ENCODE measurements at regions not wholly inside any gene's neighbourhood (a gene's known extent, or its start where the extent isn't known, plus 50 kb on each side); places are given as distances from the start of the nearest gene placed in this dataset.

GRCh38 chr2:45275242-45275805 is 266.1 kb upstream of the SIX2 start:
- no peak for DNase-seq (ENCODE audit: low spot score)

DNA sequence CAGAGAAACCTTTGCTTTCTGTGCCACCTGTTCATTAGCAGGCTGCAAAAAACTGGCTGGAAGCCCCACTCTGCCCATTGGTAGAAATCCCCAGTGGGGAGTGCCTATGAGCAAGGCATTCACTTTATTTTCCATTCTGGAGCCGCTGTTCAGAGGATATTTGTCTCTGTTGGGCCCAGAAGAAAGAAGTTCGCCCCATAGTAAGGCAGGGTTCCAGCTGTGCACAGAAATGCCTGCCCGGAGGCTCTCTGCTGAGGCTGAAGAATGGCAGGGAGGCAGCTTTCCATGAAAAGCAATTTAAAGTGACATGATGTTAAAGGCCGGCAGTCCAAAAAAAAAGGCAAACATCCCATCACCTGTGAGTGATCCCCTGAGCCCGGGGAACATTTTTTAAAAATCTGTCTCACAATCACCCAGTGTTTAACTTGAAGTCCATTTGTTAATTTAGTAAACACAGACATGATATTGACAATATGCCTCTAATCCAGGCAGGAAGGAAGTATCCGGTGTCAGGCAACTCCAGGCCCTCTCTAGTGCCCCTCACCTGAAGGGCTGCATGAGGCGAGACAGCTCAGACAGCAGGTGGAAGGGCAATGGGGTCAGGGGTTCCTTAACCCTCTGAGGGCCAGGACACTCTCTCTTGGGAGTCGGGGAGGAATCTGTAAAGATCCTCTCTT is 265.1 kb upstream of the SIX2 start:
- DNase-seq (ENCODE audit: low spot score) = no peak

DNA sequence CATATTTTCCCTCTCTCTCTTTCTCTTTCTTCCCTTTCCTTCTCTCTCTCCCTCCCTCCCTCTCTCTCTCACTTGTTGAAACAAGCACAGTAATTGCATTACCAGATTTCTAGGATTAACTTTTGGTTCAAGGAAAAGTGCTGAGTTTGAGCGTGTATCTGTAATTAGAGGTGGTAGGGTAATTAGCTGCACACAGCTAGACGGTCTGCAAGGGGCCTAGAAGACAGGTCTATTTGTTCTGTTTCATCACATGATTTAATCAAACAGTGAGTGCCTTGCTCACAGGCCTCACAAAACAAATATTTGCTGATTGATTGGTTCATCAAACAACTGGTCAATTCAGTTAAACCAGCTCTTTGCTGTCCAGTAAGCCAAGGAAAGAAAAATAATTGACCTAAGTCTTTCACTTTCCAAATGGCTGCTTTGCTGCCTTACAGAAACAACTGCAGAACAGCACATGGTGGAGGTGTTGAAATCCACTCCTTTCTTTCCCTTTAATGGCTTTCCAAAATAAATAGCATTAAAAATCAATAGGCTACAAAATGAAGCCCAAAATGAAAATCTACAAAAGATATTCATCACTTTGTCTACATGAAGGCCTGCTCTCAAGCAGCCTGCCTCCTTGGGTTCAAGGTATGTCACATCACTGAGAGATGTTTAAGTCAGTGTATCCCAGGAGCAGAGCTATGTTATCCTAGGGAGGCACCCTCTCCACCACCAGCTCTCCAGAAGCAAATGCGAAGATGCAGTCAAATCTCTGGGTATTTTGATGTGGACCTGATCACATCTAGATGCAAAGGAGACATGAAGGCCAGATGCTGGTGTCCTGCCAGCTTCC is 264.4 kb upstream of the SIX2 start:
- no peak for DNase-seq (ENCODE audit: low spot score)

DNA sequence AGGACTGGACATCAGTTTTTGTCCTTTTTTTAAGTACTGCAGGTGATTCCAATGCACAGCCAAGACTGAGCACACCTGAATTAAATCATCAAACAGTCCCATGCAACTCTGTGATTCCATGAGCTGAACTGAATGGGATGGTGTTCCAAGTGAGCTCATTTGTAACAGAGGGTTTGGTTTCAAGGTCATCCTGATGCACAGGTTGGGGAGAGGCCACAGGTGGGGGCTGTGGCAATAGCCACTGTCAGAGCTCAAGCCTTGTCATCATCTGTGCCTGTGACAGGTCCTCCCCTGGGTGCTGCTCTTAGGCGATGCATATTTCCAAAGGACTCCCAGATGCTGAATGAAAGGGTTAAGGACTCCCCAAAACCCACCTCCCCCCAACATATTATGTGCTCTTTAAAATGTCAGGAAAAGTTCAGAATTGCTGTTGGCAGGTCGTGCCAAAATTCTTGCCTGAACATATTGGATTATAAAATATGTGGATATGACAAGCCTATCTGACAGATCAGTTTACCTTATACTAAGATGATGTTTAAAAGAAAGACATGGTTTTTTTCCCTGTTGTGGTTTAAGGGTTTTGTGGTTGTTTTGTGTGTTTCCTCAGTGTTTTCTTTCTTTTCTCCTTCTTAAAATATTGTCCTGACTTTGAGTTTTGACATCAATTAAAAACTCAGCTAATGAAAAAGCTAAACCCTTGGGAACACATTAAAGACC is 263.5 kb upstream of the SIX2 start:
- no peak for DNase-seq (ENCODE audit: low spot score)

- DNase-seq (ENCODE audit: low spot score) = no peak
These were observed 260.0 kb upstream of the SIX2 start for GRCh38 chr2:45269149-45269793.

DNA sequence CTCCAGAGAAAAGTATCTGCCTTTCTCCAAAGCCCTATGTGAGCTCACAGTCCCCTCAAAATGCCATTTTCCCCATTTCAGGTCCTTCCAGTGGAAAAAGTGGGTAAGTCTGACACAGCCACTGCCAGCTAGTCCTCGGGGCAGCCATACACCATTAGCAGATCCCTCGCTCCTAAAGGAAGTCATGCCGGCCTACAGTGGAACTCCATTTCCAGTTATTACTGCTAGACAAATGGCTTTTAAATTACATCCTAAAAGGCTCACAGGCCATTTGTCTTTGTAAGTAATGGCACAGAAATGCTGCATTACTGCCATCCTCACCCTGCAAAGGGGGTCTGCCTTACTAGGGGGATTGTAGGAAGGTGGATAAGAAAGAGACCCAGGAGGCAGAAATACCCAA is 259.4 kb upstream of the SIX2 start:
- DNase-seq (ENCODE audit: low spot score) = no peak

- DNase-seq (ENCODE audit: low spot score) = no peak
These were observed 258.0 kb upstream of the SIX2 start for GRCh38 chr2:45267062-45267792.

DNA sequence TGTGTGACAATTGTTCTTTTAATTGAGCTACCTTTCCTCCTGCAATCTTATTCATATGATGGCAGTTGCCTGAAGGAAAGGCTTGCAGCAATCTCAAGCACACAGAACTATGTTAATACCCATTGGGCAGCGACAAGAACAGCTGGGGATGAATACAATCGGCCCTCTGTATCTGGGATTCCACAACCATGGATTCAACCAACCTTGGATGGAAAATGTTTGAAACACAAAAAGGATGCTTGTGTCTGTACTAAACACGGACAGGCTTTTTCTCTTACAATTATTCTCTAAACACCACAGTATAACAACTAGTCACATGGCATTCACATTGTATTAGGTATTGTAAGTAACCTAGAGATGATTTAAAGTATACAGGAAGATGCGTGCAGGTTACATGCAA is 256.1 kb upstream of the SIX2 start:
- no peak for DNase-seq (ENCODE audit: low spot score)

- DNase-seq (ENCODE audit: low spot score) = no peak
These were observed 255.3 kb upstream of the SIX2 start for GRCh38 chr2:45264227-45265225.

DNA sequence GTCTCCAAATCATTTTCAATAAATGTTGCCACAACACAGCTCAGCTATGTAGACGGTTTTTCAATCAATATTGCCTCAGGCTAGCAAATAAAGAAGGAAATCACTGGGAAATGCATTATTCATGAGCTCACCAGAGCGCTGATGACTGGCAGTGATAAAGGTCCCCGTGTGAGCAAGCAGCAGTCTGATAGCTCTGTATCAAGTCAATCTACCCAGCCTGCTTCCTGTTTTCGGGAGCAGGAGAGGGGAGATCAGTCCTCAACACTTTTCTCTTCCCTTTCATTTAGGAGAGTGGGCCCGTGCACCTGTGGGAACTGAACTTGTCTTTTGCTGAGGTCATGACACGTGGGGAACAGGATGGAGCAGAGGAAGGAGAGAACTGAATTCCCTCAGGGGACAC is 253.9 kb upstream of the SIX2 start:
- peak; percentile 24 for DNase-seq (ENCODE audit: low spot score)

DNA sequence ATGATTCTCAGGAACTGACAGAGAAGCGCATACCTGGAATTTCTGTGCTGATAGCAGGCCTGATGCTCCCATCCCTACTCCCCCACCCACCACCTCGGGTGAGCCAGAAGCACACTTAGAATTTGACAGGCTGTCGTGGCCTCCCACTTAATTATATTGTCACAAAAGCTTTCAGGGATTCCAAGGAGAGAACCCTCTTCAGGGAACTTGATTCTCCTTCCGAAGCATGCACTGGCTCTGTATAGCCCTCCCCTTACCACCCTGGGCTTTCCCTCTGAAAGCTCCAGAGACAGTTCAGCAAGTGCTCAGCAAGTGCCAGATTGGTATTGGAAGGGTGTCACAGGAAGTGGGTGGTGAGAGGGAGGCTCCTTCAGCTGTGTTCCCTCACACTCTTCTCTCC is 252.5 kb upstream of the SIX2 start:
- DNase-seq (ENCODE audit: low spot score) = no peak

DNA sequence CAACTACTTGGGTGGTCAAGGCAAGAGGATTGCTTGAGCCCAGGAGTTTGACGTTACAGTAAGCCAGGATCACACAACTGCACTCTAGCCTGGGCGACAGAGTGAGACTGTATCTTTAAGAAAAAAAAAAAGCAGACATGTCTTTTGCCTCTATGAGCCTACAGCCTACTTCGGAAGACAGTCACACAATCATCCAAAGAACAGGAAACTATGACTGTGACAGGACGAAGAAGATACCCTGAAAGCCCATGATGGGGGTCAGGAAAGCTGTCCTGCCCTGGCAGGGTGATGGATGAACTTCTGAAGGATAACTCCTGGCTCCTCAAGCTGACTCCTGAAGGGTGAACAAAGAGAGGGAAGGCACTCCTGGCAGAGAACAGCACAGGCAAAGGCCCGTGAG is 251.7 kb upstream of the SIX2 start:
- DNase-seq (ENCODE audit: low spot score) = no peak

- no peak for DNase-seq (ENCODE audit: low spot score)
These were observed 250.4 kb upstream of the SIX2 start for GRCh38 chr2:45259547-45260160.

DNA sequence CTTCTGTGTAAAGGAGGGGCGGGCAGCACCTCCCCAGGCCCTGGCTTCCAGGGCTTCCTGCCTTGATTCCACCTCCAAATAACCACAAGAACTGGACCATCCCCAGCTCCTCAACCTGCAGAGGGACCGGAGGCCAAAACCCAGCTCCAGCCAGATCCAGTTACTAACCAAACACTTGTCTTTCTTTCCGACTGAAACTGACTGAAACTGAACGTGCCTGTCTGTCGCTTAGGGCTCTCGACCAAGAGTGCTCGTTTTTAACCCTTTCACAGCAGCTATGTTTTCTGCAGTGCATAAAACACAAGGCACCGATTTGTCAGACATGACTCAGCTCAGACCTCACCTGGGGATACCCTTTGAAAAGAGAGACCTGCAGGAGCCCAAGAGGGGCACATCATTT is 249.9 kb upstream of the SIX2 start:
- no peak for DNase-seq (ENCODE audit: low spot score)

DNA sequence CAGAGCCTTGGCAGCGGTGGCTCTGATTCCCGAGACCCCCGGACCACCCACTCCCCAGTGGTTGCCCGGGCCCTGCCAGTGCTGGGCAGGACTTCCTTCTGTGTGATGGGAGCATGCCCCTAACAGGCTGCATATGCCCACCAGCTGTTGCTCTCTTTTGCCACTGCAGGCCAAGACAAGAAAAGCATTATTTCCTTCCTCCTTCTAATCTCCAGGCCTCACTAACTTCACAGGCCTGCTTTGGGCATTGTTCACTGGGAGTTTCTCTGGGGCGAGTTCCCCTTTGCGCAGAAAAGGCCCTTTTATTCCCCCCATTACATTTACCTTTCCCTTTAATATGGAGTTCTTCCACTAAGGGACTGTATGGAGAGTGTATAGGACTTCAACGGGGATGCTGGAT is 249.1 kb upstream of the SIX2 start:
- no peak for DNase-seq (ENCODE audit: low spot score)

DNA sequence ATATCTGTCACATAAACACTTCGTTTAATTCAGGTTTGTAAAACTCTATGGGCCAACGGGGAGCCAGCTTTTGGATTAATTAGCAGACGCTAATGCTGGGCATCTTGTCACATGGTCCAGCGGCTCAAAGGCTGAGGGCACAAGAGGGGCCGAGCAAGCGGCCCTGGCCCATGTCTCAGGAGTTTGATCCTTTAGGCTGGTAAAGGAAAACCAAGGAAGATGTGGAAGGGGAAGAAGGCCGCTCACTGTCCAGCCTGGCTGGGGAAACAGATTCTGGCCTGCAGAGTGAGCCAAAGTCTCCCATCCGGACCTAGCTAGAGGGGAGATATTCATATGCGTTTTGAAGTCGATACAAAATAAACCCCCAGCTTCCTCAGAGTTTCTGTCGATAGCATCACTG is 248.6 kb upstream of the SIX2 start:
- DNase-seq (ENCODE audit: low spot score) = no peak

DNA sequence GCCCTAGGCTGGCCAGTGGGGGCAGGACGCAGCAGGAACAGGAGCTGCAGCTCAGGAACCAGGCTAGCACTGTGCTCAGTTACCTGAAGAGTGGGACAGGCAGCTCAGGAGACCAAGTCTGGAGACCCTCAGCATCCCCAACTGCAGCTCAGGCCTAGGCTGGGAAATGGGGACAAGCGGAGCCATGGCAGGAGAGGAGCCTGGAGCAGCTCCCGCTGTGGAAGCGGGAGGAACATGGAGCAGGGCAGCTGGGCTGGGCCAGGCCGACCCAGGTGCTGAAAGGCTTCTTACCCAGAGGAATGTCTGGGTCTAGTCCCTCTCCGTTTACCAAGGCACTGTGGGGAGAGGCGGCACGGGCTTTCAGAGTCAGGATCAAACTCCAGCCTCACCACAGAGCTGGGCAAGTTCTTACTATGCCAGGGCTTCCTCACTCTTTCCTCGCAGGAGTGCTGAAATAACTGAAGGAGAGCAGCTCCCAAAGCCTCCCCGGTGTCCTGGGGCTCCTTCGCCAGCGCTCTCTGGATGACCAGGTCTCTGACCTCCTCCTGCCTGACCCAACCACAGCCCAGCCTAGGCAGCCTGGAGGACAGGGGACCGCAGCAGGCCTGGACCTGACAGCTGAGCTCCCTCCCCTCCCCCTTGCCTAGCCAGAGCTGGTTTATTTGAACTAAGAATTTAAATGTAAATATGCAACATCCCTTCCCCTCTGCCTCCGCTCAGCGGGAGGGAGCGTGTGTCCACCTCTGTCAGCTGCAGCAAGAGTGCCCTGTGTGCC is 247.8 kb upstream of the SIX2 start:
- DNase-seq (ENCODE audit: low spot score) = no peak

- no peak for DNase-seq (ENCODE audit: low spot score)
These were observed 247.1 kb upstream of the SIX2 start for GRCh38 chr2:45256173-45256866.

All from COLO829 (cell line).